Parathyroid adenoma (tissue), 2 donors: ENCODE measurements at regions not wholly inside any gene's neighbourhood (a gene's known extent, or its start where the extent isn't known, plus 50 kb on each side); places are given as distances from the start of the nearest gene placed in this dataset.

Experiments
- H2AFZ ChIP-seq: fragments of 300-600 bp; sonication (generic); one replicate; pipeline ENCODE4 v1.7.0; 2017; ENCODE audit warnings: antibody characterized with exemption, mild to moderate bottlenecking
- H3K27ac ChIP-seq: fragments of 300-600 bp; sonication (generic); one replicate; pipeline ENCODE4 v1.7.0; 2017
- H3K27me3 ChIP-seq: fragments of 300-600 bp; sonication (generic); one replicate; pipeline ENCODE4 v1.7.0; 2017; ENCODE audit warnings: low read length; ENCODE audit not compliant: control insufficient read depth, insufficient read depth
- H3K36me3 ChIP-seq: fragments of 300-600 bp; sonication (generic); one replicate; pipeline ENCODE4 v1.7.0; 2017; ENCODE audit warnings: low read length; ENCODE audit not compliant: control insufficient read depth, insufficient read depth
- H3K4me1 ChIP-seq: fragments of 300-600 bp; sonication (generic); one replicate; pipeline ENCODE4 v1.7.0; 2017; ENCODE audit warnings: control low read depth
- H3K4me2 ChIP-seq: fragments of 300-600 bp; sonication (generic); one replicate; pipeline ENCODE4 v1.7.0; 2017; ENCODE audit warnings: low read length
- H3K4me3 ChIP-seq: fragments of 300-600 bp; sonication (generic); one replicate; pipeline ENCODE4 v1.7.0; 2017; ENCODE audit warnings: low read depth, low read length
- H3K79me2 ChIP-seq: fragments of 300-600 bp; sonication (generic); one replicate; pipeline ENCODE4 v1.7.0; 2017; ENCODE audit warnings: control low read depth
- H3K9ac ChIP-seq: fragments of 300-600 bp; sonication (generic); one replicate; pipeline ENCODE4 v1.7.0; 2017; ENCODE audit warnings: mild to moderate bottlenecking
- H3K9me3 ChIP-seq: fragments of 300-600 bp; sonication (generic); one replicate; pipeline ENCODE4 v1.7.0; 2017; ENCODE audit warnings: low read length; ENCODE audit not compliant: control insufficient read depth
- TF ChIP-seq, protein P1 (sequence below): fragments of 300-600 bp; sonication (generic); IDR thresholded peaks from one replicate; pipeline ENCODE4 v1.7.0; 2017; ENCODE audit warnings: antibody characterized with exemption, mild to moderate bottlenecking
- donor health status: primary hyperparathyroidism.

DNA sequence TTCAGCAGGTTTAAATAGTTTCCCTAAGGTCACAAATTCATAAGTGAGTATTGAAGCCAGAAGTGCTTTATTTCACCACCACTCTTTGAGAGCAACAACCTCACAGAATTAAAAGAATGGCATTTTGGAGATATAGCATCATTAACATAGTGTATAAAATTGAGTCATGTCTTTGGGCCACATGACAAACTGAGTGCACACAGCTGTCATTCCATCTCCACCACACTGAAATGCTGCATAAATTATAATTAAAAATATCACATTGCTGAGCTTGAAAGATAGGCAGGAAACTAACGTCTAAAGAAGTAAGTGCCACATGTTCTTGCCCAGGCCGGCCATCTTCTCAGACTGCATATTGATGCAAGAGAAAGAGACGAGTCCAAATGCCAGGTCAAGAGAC, 897.9 kb upstream of the CNTNAP5 start:
- Histone ChIP-seq H3K79me2 (no peaks in the 10 kb centered on the region), H2AFZ (no peak overlapping the region), H3K4me1 (no peaks in the 10 kb centered on the region), H3K4me3 (no peak overlapping the region), H3K27me3 (no peaks in the 10 kb centered on the region), H3K4me2 (no peak overlapping the region), H3K9ac (no peak overlapping the region), H3K27ac (no peak overlapping the region), H3K36me3 (no peaks in the 10 kb centered on the region), H3K9me3 (no peaks in the 10 kb centered on the region)
- TF ChIP-seq, protein P1, sequence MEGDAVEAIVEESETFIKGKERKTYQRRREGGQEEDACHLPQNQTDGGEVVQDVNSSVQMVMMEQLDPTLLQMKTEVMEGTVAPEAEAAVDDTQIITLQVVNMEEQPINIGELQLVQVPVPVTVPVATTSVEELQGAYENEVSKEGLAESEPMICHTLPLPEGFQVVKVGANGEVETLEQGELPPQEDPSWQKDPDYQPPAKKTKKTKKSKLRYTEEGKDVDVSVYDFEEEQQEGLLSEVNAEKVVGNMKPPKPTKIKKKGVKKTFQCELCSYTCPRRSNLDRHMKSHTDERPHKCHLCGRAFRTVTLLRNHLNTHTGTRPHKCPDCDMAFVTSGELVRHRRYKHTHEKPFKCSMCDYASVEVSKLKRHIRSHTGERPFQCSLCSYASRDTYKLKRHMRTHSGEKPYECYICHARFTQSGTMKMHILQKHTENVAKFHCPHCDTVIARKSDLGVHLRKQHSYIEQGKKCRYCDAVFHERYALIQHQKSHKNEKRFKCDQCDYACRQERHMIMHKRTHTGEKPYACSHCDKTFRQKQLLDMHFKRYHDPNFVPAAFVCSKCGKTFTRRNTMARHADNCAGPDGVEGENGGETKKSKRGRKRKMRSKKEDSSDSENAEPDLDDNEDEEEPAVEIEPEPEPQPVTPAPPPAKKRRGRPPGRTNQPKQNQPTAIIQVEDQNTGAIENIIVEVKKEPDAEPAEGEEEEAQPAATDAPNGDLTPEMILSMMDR, result no peak

GRCh38 chr2:123128951-123129350, 896.1 kb upstream of the CNTNAP5 start:
- H3K79me2 ChIP-seq, result no peaks in the 10 kb centered on the region
- no peak overlapping the region for H2AFZ ChIP-seq
- TF ChIP-seq, protein P1, result no peak
- no peaks in the 10 kb centered on the region for H3K27me3 ChIP-seq
- H3K4me2 ChIP-seq, result no peak overlapping the region
- no peaks in the 10 kb centered on the region for H3K36me3 ChIP-seq
- no peaks in the 10 kb centered on the region for H3K4me1 ChIP-seq
- H3K9me3 ChIP-seq, result no peaks in the 10 kb centered on the region
- no peak overlapping the region for H3K9ac ChIP-seq
- no peak overlapping the region for H3K27ac ChIP-seq
- no peak overlapping the region for H3K4me3 ChIP-seq

DNA sequence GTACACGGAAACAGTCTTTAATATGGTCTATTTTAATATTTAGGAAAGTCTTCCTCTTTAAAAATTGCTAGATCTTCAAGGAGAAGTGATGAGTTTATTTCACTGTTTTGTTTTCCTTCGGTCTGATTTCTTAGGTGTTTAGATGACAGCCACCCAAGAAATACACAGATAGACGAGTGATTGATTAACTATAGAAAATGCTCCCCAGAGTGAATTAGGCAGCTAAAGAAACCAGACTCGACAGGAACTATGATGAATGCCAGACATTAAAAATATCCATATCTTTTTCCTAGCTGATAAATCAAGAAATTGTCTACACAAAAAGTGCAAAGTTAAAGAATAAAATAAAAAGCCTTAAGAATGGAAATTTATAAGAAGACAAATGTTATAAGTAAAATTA, 888.7 kb upstream of the CNTNAP5 start:
- no peak overlapping the region for H3K4me2 ChIP-seq
- no peak overlapping the region for H3K4me3 ChIP-seq
- no peaks in the 10 kb centered on the region for H3K36me3 ChIP-seq
- TF ChIP-seq, protein P1, result no peak
- H3K4me1 ChIP-seq, result no peaks in the 10 kb centered on the region
- no peaks in the 10 kb centered on the region for H3K9me3 ChIP-seq
- H3K79me2 ChIP-seq, result no peaks in the 10 kb centered on the region
- H2AFZ ChIP-seq, result no peak overlapping the region
- no peaks in the 10 kb centered on the region for H3K27me3 ChIP-seq
- H3K9ac ChIP-seq, result no peak overlapping the region
- no peak overlapping the region for H3K27ac ChIP-seq

DNA sequence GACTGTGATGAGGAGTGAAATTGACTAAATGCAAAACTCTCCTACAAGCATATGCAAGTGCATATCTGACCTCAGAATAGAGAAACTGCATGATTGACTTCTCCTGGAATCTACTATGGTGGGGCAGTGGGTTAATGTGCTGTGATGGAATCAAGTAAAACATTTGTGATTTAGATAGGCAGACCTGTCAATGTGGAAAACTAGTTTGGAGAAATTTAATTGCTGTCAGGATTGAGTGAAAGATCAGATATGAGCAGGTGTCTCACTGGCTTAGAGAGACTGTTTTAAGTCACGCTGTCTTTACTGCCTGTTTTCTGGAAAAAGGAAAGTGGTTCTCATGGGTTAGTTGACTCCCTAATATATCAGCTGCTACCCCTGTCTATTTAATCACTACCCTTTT, 881.0 kb upstream of the CNTNAP5 start:
- Histone ChIP-seq H3K9ac (no peak overlapping the region), H3K9me3 (no peaks in the 10 kb centered on the region), H3K4me3 (no peak overlapping the region), H3K79me2 (no peaks in the 10 kb centered on the region), H3K27me3 (no peaks in the 10 kb centered on the region), H3K27ac (no peak overlapping the region), H3K4me1 (no peaks in the 10 kb centered on the region), H2AFZ (no peak overlapping the region), H3K36me3 (no peaks in the 10 kb centered on the region), H3K4me2 (no peak overlapping the region)
- TF ChIP-seq, protein P1, result no peak

DNA sequence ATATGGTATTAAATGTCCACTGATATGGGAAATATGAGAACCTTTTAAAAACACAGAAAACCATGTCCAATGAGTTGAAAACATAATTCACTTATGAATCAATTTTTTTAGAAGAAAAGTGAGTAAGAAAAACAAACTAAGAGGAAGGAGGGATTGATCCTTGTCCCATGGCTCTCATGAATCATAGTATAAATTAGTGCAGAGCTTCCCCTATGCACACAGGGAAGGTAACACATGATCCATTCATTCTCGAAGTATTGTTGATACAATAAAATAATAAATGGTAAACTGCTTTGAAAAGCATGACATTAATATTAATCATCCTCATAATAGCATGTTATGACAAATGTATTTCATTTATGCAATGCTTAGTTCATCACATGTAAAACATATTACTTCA, 872.0 kb upstream of the CNTNAP5 start:
- no peak overlapping the region for H2AFZ ChIP-seq
- TF ChIP-seq, protein P1, result no peak
- no peaks in the 10 kb centered on the region for H3K27me3 ChIP-seq
- no peaks in the 10 kb centered on the region for H3K9me3 ChIP-seq
- no peak overlapping the region for H3K4me2 ChIP-seq
- H3K4me1 ChIP-seq, result no peaks in the 10 kb centered on the region
- no peak overlapping the region for H3K9ac ChIP-seq
- no peak overlapping the region for H3K4me3 ChIP-seq
- no peaks in the 10 kb centered on the region for H3K79me2 ChIP-seq
- H3K36me3 ChIP-seq, result no peaks in the 10 kb centered on the region
- H3K27ac ChIP-seq, result no peak overlapping the region
